K562 (cell line): ENCODE measurements at regions not wholly inside any gene's neighbourhood (a gene's known extent, or its start where the extent isn't known, plus 50 kb on each side); places are given as distances from the start of the nearest gene placed in this dataset.
A peak's percentile ranks its signal among the peaks of the same experiment; 100 is the strongest.

ENCODE experiments used
- ATAC-seq: fragments of 200-7000 bp; cut with Tn5 transposase; 3 replicates; pipeline ENCODE4 v1.9.1; 2020; ENCODE audit warnings: moderate library complexity
- BruUV-seq: library from RNA; stranded (reverse); fragments of 400-500 nt; replicated peaks from 2 replicates; lab custom pipeline; 2021; lab: Mats Ljungman, UMichigan
- CTCF ChIA-PET: fragments of 300-600 bp; formaldehyde crosslinking; extraction: SDS; loops from one replicate; lab custom pipeline; 2021; ENCODE audit warnings: low intra/inter-chr PET ratio; lab: Yijun Ruan, JAX
- POLR2A ChIA-PET: fragments of 300-600, 350-650 bp; sonication (Branson Sonifier 250); formaldehyde crosslinking; extraction: SDS; loops from one replicate; lab custom pipeline; 2021; ENCODE audit warnings: antibody characterized with exemption, inconsistent platforms; lab: Yijun Ruan, JAX
- DNase-seq, 4 experiments: peaks; one replicate each; pipeline versions ENCODE4 v3.0.0 to v3.0.0-alpha.2; 2011 to 2018; ENCODE audit warnings: low spot score in 3 of 4, mixed read lengths in 3 of 4; ENCODE audit errors: extremely low read depth in 1 of 4
- FAIRE-seq: peaks from 2 replicates; lab custom pipeline; 2011; peaks lifted over from hg19 to GRCh38; lab: Jason Lieb, UNC
- H2AFZ ChIP-seq: 2 replicates; pipeline ENCODE4 v1.6.0; 2011; ENCODE audit warnings: low read depth, low read length, control low read depth, inconsistent platforms
- H3K27ac ChIP-seq: fragments of 200-600 bp; 3 replicates; pipeline ENCODE4 v1.8.0; 2011; ENCODE audit warnings: low read depth, mild to moderate bottlenecking, control low read depth, inconsistent platforms, low read length, moderate library complexity, mixed read lengths; ENCODE audit errors: extremely low read depth
- H3K27me3 ChIP-seq, 2 experiments: fragments of 300-600 bp in 1 of 2; 2 replicates in 1 of 2; 3 replicates in 1 of 2; pipeline versions ENCODE4 v1.6.0 to v1.8.0; 2011; ENCODE audit warnings: inconsistent platforms in 2 of 2, low read length in 2 of 2, mild to moderate bottlenecking in 1 of 2, mixed read lengths in 1 of 2, moderate library complexity in 1 of 2; ENCODE audit not compliant: control insufficient read depth in 2 of 2, insufficient read depth in 2 of 2
- H3K36me3 ChIP-seq: fragments of 300-600 bp; 3 replicates; pipeline ENCODE4 v1.8.0; 2011; ENCODE audit warnings: mild to moderate bottlenecking, low read length, inconsistent platforms; ENCODE audit not compliant: control insufficient read depth, insufficient read depth
- H3K4me1 ChIP-seq, 2 experiments: fragments of 200-600 bp in 1 of 2; replicated peaks in 1 of 2; 2 replicates in 1 of 2; 3 replicates in 1 of 2; pipeline versions ENCODE4 v1.5.1 to v1.8.0; 2011; ENCODE audit warnings: inconsistent platforms in 2 of 2, low read length in 2 of 2, mild to moderate bottlenecking in 1 of 2, mixed read lengths in 1 of 2, moderate library complexity in 1 of 2; ENCODE audit not compliant: control insufficient read depth in 2 of 2, insufficient read depth in 2 of 2
- H3K4me2 ChIP-seq: 2 replicates; pipeline ENCODE4 v1.6.1; 2011; ENCODE audit warnings: low read length, control low read depth, inconsistent platforms, mixed read lengths; ENCODE audit not compliant: insufficient read depth
- H3K4me3 ChIP-seq: fragments of 200-600 bp; sonication (generic), shearing (Covaris generic); 2 replicates; pipeline ENCODE4 v1.5.1; 2016; ENCODE audit warnings: control low read depth, inconsistent platforms
- H3K79me2 ChIP-seq: fragments of 200-600 bp; 3 replicates; pipeline ENCODE4 v1.8.0; 2011; ENCODE audit warnings: low read length, inconsistent platforms; ENCODE audit not compliant: control insufficient read depth, insufficient read depth
- H3K9ac ChIP-seq, 2 experiments: 2 replicates each; pipeline versions ENCODE4 v1.6.0 to v1.6.1; 2011; ENCODE audit warnings: low read depth in 2 of 2, low read length in 2 of 2, control low read depth in 1 of 2, inconsistent platforms in 1 of 2, mild to moderate bottlenecking in 1 of 2, mixed read lengths in 1 of 2; ENCODE audit not compliant: insufficient read depth in 1 of 2
- H3K9me1 ChIP-seq: one replicate; pipeline ENCODE4 v1.6.0; 2011; ENCODE audit warnings: inconsistent platforms, mild to moderate bottlenecking, low read length, moderate library complexity; ENCODE audit not compliant: control insufficient read depth, insufficient read depth
- H3K9me3 ChIP-seq: replicated peaks from 2 replicates; pipeline ENCODE4 v1.5.1; 2011; ENCODE audit warnings: low read depth, low read length, inconsistent platforms; ENCODE audit not compliant: control insufficient read depth, insufficient read depth
- H4K20me1 ChIP-seq: replicated peaks from 2 replicates; pipeline ENCODE4 v1.6.1; 2011; ENCODE audit warnings: low read length, inconsistent platforms, mixed read lengths; ENCODE audit not compliant: control insufficient read depth, insufficient read depth
- CCNT2 ChIP-seq: IDR thresholded peaks from 2 replicates; pipeline ENCODE4 v1.6.1; 2011; ENCODE audit warnings: borderline replicate concordance, low read depth, mild to moderate bottlenecking, moderate library complexity, mixed read lengths, low read length; ENCODE audit not compliant: insufficient read length; ENCODE audit errors: extremely low read depth
- CEBPG ChIP-seq, 3 experiments: fragments of 200-800 bp in 1 of 3; sonication (Bioruptor generic) in 1 of 3; sonication (generic) in 1 of 3; formaldehyde crosslinking in 1 of 3; IDR thresholded peaks in 2 of 3; conservative IDR thresholded peaks in 1 of 3; 2 replicates each; pipeline versions ENCODE4 v1.6.1 to v1.8.0; 2016 to 2022; ENCODE audit warnings: missing compliant biosample characterization in 2 of 3, missing genetic modification characterization in 2 of 3, mild to moderate bottlenecking in 1 of 3, missing genetic modification reagents in 1 of 3
- CGGBP1 ChIP-seq: fragments of 250-450 bp; sonication (Bioruptor Pico); IDR thresholded peaks from 2 replicates; pipeline ENCODE4 v1.9.0; 2021; ENCODE audit warnings: mild to moderate bottlenecking
- FOXP1 ChIP-seq: sonication (generic); formaldehyde crosslinking; IDR thresholded peaks from 2 replicates; pipeline ENCODE4 v1.8.0; 2022; ENCODE audit warnings: mild to moderate bottlenecking, missing genetic modification reagents
- NR3C1 ChIP-seq: sonication (generic); formaldehyde crosslinking; IDR thresholded peaks from 2 replicates; pipeline ENCODE4 v1.8.1; 2022; ENCODE audit warnings: missing genetic modification reagents
- SAFB ChIP-seq: fragments of 200-400 bp; formaldehyde crosslinking; IDR thresholded peaks from 2 replicates; pipeline ENCODE4 v1.6.1; 2017; ENCODE audit warnings: low read depth, low read length, borderline replicate concordance
- SMARCA4 ChIP-seq: fragments of 450-650 bp; IDR thresholded peaks from 2 replicates; pipeline ENCODE4 v1.6.1; 2016
- ZBTB34 ChIP-seq: fragments of 250-450 bp; sonication (Bioruptor Pico); IDR thresholded peaks from 2 replicates; pipeline ENCODE4 v1.8.0; 2021; ENCODE audit warnings: mild to moderate bottlenecking, moderate library complexity
- ZC3H4 ChIP-seq: sonication (generic); formaldehyde crosslinking; IDR thresholded peaks from 2 replicates; pipeline ENCODE4 v1.9.0; 2021; ENCODE audit warnings: missing genetic modification reagents, borderline replicate concordance
- ZNF407 ChIP-seq: fragments of 450-650 bp; IDR thresholded peaks from 2 replicates; pipeline ENCODE4 v1.6.1; 2016; ENCODE audit warnings: low read depth
- WGBS: fragments of 100-300 bp; shearing (Covaris generic); methylation state at CpG from one replicate; pipeline ENCODE4 v1.1.6; 2016; ENCODE audit warnings: low coverage, mixed read lengths; ENCODE audit not compliant: insufficient coverage; ENCODE audit errors: missing lambda C conversion rate; 5-methylcytosine and 5-hydroxymethylcytosine counted together
- in situ Hi-C: fragments of 300-500 bp; cut with MboI; formaldehyde crosslinking; loops from 4 replicates; pipeline ENCODE4 v1.15.0; 2018; ENCODE audit warnings: inconsistent platforms, mixed read lengths
- intact Hi-C: fragments of 100-400 bp; cut with micrococcal nuclease; formaldehyde crosslinking; loops from 2 replicates; pipeline ENCODE4 v1.14.2; 2022

- no peak for TF ChIP-seq CGGBP1 (CRISPR knock-in tag)
- no peak for TF ChIP-seq FOXP1 (CRISPR knock-in tag)
- TF ChIP-seq SAFB: no peak
- TF ChIP-seq NR3C1 (CRISPR knock-in tag): no peak
- TF ChIP-seq SMARCA4: no peak
Measured at GRCh38 chr18:35810520-35810919, 162.0 kb upstream of the RMP24 start (continued).

GRCh38 chr18:35811896-35812295, 160.6 kb upstream of the RMP24 start:
- no peaks in the 10 kb centered on the region for H3K9me3 ChIP-seq

More at GRCh38 chr18:35811896-35812295, 160.6 kb upstream of the RMP24 start:
- no peaks in the 10 kb centered on the region for H4K20me1 ChIP-seq
- no peak overlapping the region for H3K4me3 ChIP-seq
- in situ Hi-C loops: no loop called here
- no peaks in the 10 kb centered on the region for H3K36me3 ChIP-seq
- FAIRE-seq: no peak
- H3K9me1 ChIP-seq: no peaks in the 10 kb centered on the region
- H3K27me3 ChIP-seq: no peaks in the 10 kb centered on the region; a peak in 1 of 5 replicates
- H3K9ac ChIP-seq: no peak overlapping the region
- TF ChIP-seq CEBPG (CRISPR knock-in tag; IDR thresholded peaks at IDR 0.05): no peak
- TF ChIP-seq CEBPG (tag; conservative IDR thresholded peaks at IDR 0.05 in 1 of 2, IDR thresholded peaks at IDR 0.05 in 1 of 2): peak in 1 of 2 experiments; percentile 69; a peak in 2 of 4 replicates
- TF ChIP-seq ZNF407: no peak
- TF ChIP-seq CCNT2: no peak
- no peak for TF ChIP-seq ZC3H4 (CRISPR knock-in tag)
- TF ChIP-seq ZBTB34 (CRISPR knock-in tag): no peak
- no peak overlapping the region for H2AFZ ChIP-seq
- no peak for DNase-seq
- 0% methylated on average over 3 of the region's 3 CpGs for WGBS
- no TSS peak for BruUV-seq
- no peaks in the 10 kb centered on the region for H3K79me2 ChIP-seq
- H3K27ac ChIP-seq: no peak overlapping the region
- ChIA-PET CTCF (no interaction called here), POLR2A (interaction anchor here (0.7 kb wide), 1 partner anchor 176 kb away, joined by 4 read pairs; no protein-coding TSS in a partner anchor)
- intact Hi-C loops: no loop called here
- no peak overlapping the region for H3K4me2 ChIP-seq
- ATAC-seq: no peak
- H3K4me1 ChIP-seq: no peaks in the 10 kb centered on the region
